ENCODE measurements at regions not wholly inside any gene's neighbourhood (a gene's known extent, or its start where the extent isn't known, plus 50 kb on each side); places are given as distances from the start of the nearest gene placed in this dataset.

GRCh38 chr7:94082126-94082525 is 78.0 kb upstream of the BET1 start:
- DNase-seq (ENCODE audit: low read depth) = no peak
- no peak for TF ChIP-seq CTCF (IDR thresholded peaks at IDR 0.05; ENCODE audit: insufficient read depth, low read depth, low read length)
- H3K4me3 ChIP-seq (ENCODE audit: low read depth, low read length) = no peak overlapping the region

GRCh38 chr7:94087664-94088352 is 83.7 kb upstream of the BET1 start:
- peak; percentile 89 for DNase-seq (ENCODE audit: low read depth)
- peak overlapping the region; percentile 35 for H3K4me3 ChIP-seq (ENCODE audit: low read depth, low read length)
- peak; percentile 73 for TF ChIP-seq CTCF (IDR thresholded peaks at IDR 0.05; ENCODE audit: insufficient read depth, low read depth, low read length)

- peak; percentile 47 for DNase-seq (ENCODE audit: low read depth)
- no peak overlapping the region for H3K4me3 ChIP-seq (ENCODE audit: low read depth, low read length)
- no peak for TF ChIP-seq CTCF (IDR thresholded peaks at IDR 0.05; ENCODE audit: insufficient read depth, low read depth, low read length)
Measured at GRCh38 chr7:94088560-94088959, 84.4 kb upstream of the BET1 start.

GRCh38 chr7:94089806-94090205 is 85.7 kb upstream of the BET1 start:
- DNase-seq (ENCODE audit: low read depth) = no peak
- H3K4me3 ChIP-seq (ENCODE audit: low read depth, low read length) = no peak overlapping the region
- TF ChIP-seq CTCF (IDR thresholded peaks at IDR 0.05; ENCODE audit: insufficient read depth, low read depth, low read length) = no peak

- H3K4me3 ChIP-seq (ENCODE audit: low read depth, low read length) = no peak overlapping the region
- TF ChIP-seq CTCF (IDR thresholded peaks at IDR 0.05; ENCODE audit: insufficient read depth, low read depth, low read length) = no peak
- DNase-seq (ENCODE audit: low read depth) = no peak
Measured at GRCh38 chr7:94092980-94093379, 88.8 kb upstream of the BET1 start.

GRCh38 chr7:94094298-94094697 is 90.1 kb upstream of the BET1 start:
- TF ChIP-seq CTCF (IDR thresholded peaks at IDR 0.05; ENCODE audit: insufficient read depth, low read depth, low read length) = no peak
- no peak overlapping the region for H3K4me3 ChIP-seq (ENCODE audit: low read depth, low read length)
- no peak for DNase-seq (ENCODE audit: low read depth)
